ENCODE measurements at regions not wholly inside any gene's neighbourhood (a gene's known extent, or its start where the extent isn't known, plus 50 kb on each side); places are given as distances from the start of the nearest gene placed in this dataset.

- no peak for TF ChIP-seq CTCF (IDR thresholded peaks at IDR 0.05)
- TF ChIP-seq POLR2A (IDR thresholded peaks at IDR 0.05), result no peak
- no peak for TF ChIP-seq POLR2AphosphoS5 (IDR thresholded peaks at IDR 0.05)
- TF ChIP-seq EP300 (IDR thresholded peaks at IDR 0.05), result no peak
These were observed 834.2 kb downstream of the STPG2 start for GRCh38 chr4:97309121-97309520.

Measured in suprapubic skin (tissue), 4 donors.